NCI-H128 (cell line): ENCODE measurements at regions not wholly inside any gene's neighbourhood (a gene's known extent, or its start where the extent isn't known, plus 50 kb on each side); places are given as distances from the start of the nearest gene placed in this dataset.

Experiments used
- DNase-seq: peaks from one replicate; lab custom pipeline; 2025; ENCODE audit not compliant: unreplicated experiment; lab: John Stamatoyannopoulos, UW

- DNase-seq: no peak
Observed at GRCh38 chr4:144302704-144303536, 162.4 kb upstream of the GYPA start.

GRCh38 chr4:144304025-144304424 is 163.5 kb upstream of the GYPA start:
- DNase-seq: no peak

GRCh38 chr4:144310535-144310934 is 170.0 kb upstream of the GYPA start:
- DNase-seq: no peak

GRCh38 chr4:144313370-144313769 is 172.9 kb upstream of the GYPA start:
- no peak for DNase-seq

GRCh38 chr4:144316869-144317268 is 176.4 kb upstream of the GYPA start:
- DNase-seq: no peak

GRCh38 chr4:144318797-144319196 is 178.3 kb upstream of the GYPA start:
- no peak for DNase-seq

GRCh38 chr4:144336633-144337032 is 196.1 kb upstream of the GYPA start:
- DNase-seq: no peak

GRCh38 chr4:144338148-144338547 is 197.6 kb upstream of the GYPA start:
- DNase-seq: no peak

- no peak for DNase-seq
Observed at GRCh38 chr4:144338834-144339233, 198.3 kb upstream of the GYPA start.

GRCh38 chr4:144340931-144341330 is 200.4 kb upstream of the GYPA start:
- DNase-seq: no peak

- no peak for DNase-seq
Observed at GRCh38 chr4:144342949-144343760, 202.6 kb upstream of the GYPA start.

- no peak for DNase-seq
Observed at GRCh38 chr4:144347121-144347520, 206.6 kb upstream of the GYPA start.

GRCh38 chr4:144350706-144351105 is 210.2 kb upstream of the GYPA start:
- no peak for DNase-seq

GRCh38 chr4:144351306-144351705 is 210.8 kb upstream of the GYPA start:
- no peak for DNase-seq

- DNase-seq: no peak
Observed at GRCh38 chr4:144353292-144353691, 212.8 kb upstream of the GYPA start.

GRCh38 chr4:144355811-144356757 is 215.6 kb upstream of the GYPA start:
- no peak for DNase-seq

GRCh38 chr4:144356941-144357381 is 216.4 kb upstream of the GYPA start:
- no peak for DNase-seq

- no peak for DNase-seq
Observed at GRCh38 chr4:144357975-144358374, 217.5 kb upstream of the GYPA start.

GRCh38 chr4:144360146-144360793 is 219.8 kb upstream of the GYPA start:
- DNase-seq: no peak

- DNase-seq: no peak
Observed at GRCh38 chr4:144362366-144362765, 221.8 kb upstream of the GYPA start.

GRCh38 chr4:144363890-144364289 is 223.4 kb upstream of the GYPA start:
- no peak for DNase-seq
